Keratinocyte (primary cell): ENCODE measurements at regions not wholly inside any gene's neighbourhood (a gene's known extent, or its start where the extent isn't known, plus 50 kb on each side); places are given as distances from the start of the nearest gene placed in this dataset.

Source experiments
- EZH2 ChIP-seq: IDR thresholded peaks from one replicate; pipeline ENCODE4 v1.6.1; 2012; ENCODE audit warnings: inconsistent platforms, mild to moderate bottlenecking, low read length, moderate library complexity
- TF ChIP-seq, protein P1 (sequence below), 3 experiments: IDR thresholded peaks in 1 of 3; conservative IDR thresholded peaks in 1 of 3; optimal IDR thresholded peaks in 1 of 3; 2 replicates in 2 of 3; 3 replicates in 1 of 3; pipeline versions ENCODE3 to v1.5.1; 2011; ENCODE audit warnings: low read length in 3 of 3, mild to moderate bottlenecking in 3 of 3, moderate library complexity in 2 of 3, control low read depth in 1 of 3, inconsistent platforms in 1 of 3; ENCODE audit not compliant: insufficient read depth in 2 of 3; ENCODE audit errors: extremely low read depth in 1 of 3

GRCh38 chr16:61409604-61410003, 626.6 kb downstream of the CDH8 start:
- TF ChIP-seq, protein P1, sequence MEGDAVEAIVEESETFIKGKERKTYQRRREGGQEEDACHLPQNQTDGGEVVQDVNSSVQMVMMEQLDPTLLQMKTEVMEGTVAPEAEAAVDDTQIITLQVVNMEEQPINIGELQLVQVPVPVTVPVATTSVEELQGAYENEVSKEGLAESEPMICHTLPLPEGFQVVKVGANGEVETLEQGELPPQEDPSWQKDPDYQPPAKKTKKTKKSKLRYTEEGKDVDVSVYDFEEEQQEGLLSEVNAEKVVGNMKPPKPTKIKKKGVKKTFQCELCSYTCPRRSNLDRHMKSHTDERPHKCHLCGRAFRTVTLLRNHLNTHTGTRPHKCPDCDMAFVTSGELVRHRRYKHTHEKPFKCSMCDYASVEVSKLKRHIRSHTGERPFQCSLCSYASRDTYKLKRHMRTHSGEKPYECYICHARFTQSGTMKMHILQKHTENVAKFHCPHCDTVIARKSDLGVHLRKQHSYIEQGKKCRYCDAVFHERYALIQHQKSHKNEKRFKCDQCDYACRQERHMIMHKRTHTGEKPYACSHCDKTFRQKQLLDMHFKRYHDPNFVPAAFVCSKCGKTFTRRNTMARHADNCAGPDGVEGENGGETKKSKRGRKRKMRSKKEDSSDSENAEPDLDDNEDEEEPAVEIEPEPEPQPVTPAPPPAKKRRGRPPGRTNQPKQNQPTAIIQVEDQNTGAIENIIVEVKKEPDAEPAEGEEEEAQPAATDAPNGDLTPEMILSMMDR (optimal IDR thresholded peaks at IDR 0.05 in 1 of 3, IDR thresholded peaks at IDR 0.05 in 1 of 3, conservative IDR thresholded peaks at IDR 0.05 in 1 of 3; ENCODE audit: extremely low read depth in 1 of 3, insufficient read depth in 2 of 3, low read length in 3 of 3), result no peak
- no peak for TF ChIP-seq EZH2
